Fibroblast of skin of left biceps (primary cell): ENCODE measurements at regions not wholly inside any gene's neighbourhood (a gene's known extent, or its start where the extent isn't known, plus 50 kb on each side); places are given as distances from the start of the nearest gene placed in this dataset.

Experiments
- DNase-seq, 2 experiments: peaks; one replicate each; pipeline ENCODE4 v3.0.0-alpha.2; 2013; ENCODE audit warnings: low read depth in 2 of 2

DNA sequence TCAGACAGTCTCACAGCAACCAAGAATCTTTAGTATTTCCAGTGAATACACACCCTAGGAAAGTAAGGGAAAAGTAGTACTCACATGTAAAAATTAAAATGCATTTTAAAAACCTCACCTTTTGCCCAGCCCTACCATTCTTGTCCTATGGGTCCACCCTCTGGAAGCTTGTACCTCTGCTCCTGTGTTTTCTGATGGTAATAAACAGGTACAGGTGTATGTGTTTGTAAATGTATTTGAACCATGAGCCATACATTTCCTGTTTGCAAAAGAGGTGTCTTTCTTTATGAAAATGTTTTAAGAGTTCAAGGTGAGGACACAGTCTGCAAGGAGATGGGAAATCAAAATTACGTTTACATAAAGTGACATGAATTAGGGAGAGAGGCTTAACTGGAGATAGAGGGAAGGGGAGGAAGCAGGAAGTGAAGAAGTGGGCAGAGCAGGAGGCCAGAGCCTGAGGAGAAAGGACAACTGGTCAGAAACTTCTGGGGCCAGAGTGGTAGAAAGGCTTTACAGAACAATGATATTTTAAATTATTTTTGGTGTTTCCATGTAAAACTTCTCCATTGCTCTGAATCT is 52.0 kb upstream of the IVNS1ABP start:
- DNase-seq, result no peak

- DNase-seq, result no peak
Observed at GRCh38 chr1:185368313-185368855, 51.3 kb upstream of the IVNS1ABP start.

- DNase-seq, result no peak
Observed at GRCh38 chr1:185367218-185367617, 50.2 kb upstream of the IVNS1ABP start.
